ENCODE measurements at regions not wholly inside any gene's neighbourhood (a gene's known extent, or its start where the extent isn't known, plus 50 kb on each side); places are given as distances from the start of the nearest gene placed in this dataset.

- intact Hi-C loops (cut with DNase I): no loop called here
- H3K36me3 ChIP-seq: no peaks in the 10 kb centered on the region
- no peak for FAIRE-seq
- WGBS, 2 donors: 54 to 63% methylated on average over 2 of the region's 2 CpGs
- H3K27me3 ChIP-seq: no peaks in the 10 kb centered on the region
- no peak overlapping the region for H3K4me3 ChIP-seq
- TF ChIP-seq CTCF (IDR thresholded peaks at IDR 0.05): no peak
- H3K9me3 ChIP-seq: no peaks in the 10 kb centered on the region
- no peak overlapping the region for H3K27ac ChIP-seq
- H3K4me1 ChIP-seq: peaks cover 0 to 14% (median 6%) of the 10 kb centered on the region in 3 donors
- no peak for DNase-seq
- peak in 3 of 4 donors; percentile 56 to 83 (median 59) for ATAC-seq
These were observed 240.4 kb upstream of the RHOBTB1 start for GRCh38 chr10:61184429-61184828.

GRCh38 chr10:61183967-61184366 lies 240.0 kb upstream of the RHOBTB1 start:
- intact Hi-C loops (cut with DNase I): no loop called here
- peaks cover 0 to 17% (median 10%) of the 10 kb centered on the region in 3 donors for H3K4me1 ChIP-seq

GRCh38 chr10:61181832-61182231 lies 237.8 kb upstream of the RHOBTB1 start:
- DNase-seq: no peak
- no peak for FAIRE-seq
- no peaks in the 10 kb centered on the region for H3K36me3 ChIP-seq
- no peak for TF ChIP-seq CTCF (IDR thresholded peaks at IDR 0.05)
- no peaks in the 10 kb centered on the region for H3K27me3 ChIP-seq
- no peak overlapping the region for H3K4me3 ChIP-seq
- no peak for ATAC-seq
- peaks cover 0 to 17% (median 14%) of the 10 kb centered on the region in 3 donors for H3K4me1 ChIP-seq
- H3K27ac ChIP-seq: no peak overlapping the region
- no peaks in the 10 kb centered on the region for H3K9me3 ChIP-seq
- intact Hi-C loops (cut with DNase I): no loop called here
- 93 to 99% methylated on average over 3 of the region's 3 CpGs for WGBS, 2 donors

More at GRCh38 chr10:61183967-61184366, 240.0 kb upstream of the RHOBTB1 start:
- Histone ChIP-seq H3K27me3 (no peaks in the 10 kb centered on the region), H3K9me3 (no peaks in the 10 kb centered on the region), H3K4me3 (no peak overlapping the region), H3K27ac (no peak overlapping the region), H3K36me3 (no peaks in the 10 kb centered on the region)
- no peak for ATAC-seq
- FAIRE-seq: no peak
- WGBS, 2 donors: 92 to 96% methylated on average over 1 of the region's 1 CpG
- DNase-seq: no peak
- TF ChIP-seq CTCF (IDR thresholded peaks at IDR 0.05): no peak

- intact Hi-C loops (cut with DNase I): no loop called here
- ATAC-seq (no peak), DNase-seq (no peak), FAIRE-seq (no peak)
- Histone ChIP-seq H3K27ac (no peak overlapping the region), H3K36me3 (no peaks in the 10 kb centered on the region), H3K4me3 (no peak overlapping the region), H3K9me3 (no peaks in the 10 kb centered on the region), H3K4me1 (peaks cover 0 to 22% (median 14%) of the 10 kb centered on the region in 3 donors), H3K27me3 (no peaks in the 10 kb centered on the region)
- TF ChIP-seq CTCF (IDR thresholded peaks at IDR 0.05): no peak
- 12 to 19% methylated on average over 3 of the region's 3 CpGs for WGBS, 2 donors
These were observed 235.8 kb upstream of the RHOBTB1 start for GRCh38 chr10:61179771-61180170.

- ATAC-seq (no peak), DNase-seq (no peak), FAIRE-seq (no peak)
- Histone ChIP-seq H3K9me3 (no peaks in the 10 kb centered on the region), H3K4me1 (peaks cover 0 to 14% (median 14%) of the 10 kb centered on the region in 3 donors), H3K27ac (no peak overlapping the region), H3K4me3 (no peak overlapping the region), H3K36me3 (no peaks in the 10 kb centered on the region), H3K27me3 (no peaks in the 10 kb centered on the region)
- TF ChIP-seq CTCF (IDR thresholded peaks at IDR 0.05): no peak
- 71 to 80% methylated on average over 3 of the region's 3 CpGs for whole genome bisulfite sequencing, 2 donors
- intact Hi-C loops (cut with DNase I): no loop called here
These were observed 232.4 kb upstream of the RHOBTB1 start for GRCh38 chr10:61176424-61176823.
